Stimulated activated CD4-positive, alpha-beta T cell treated with anti-CD3 and anti-CD28 coated beads, Interleukin-4, amount 100 ng/mL, for 24 hours (primary cell): ENCODE measurements at regions not wholly inside any gene's neighbourhood (a gene's known extent, or its start where the extent isn't known, plus 50 kb on each side); places are given as distances from the start of the nearest gene placed in this dataset.
"Not testable (repeated sequence)": the region's sequence is repeated elsewhere in the genome, so short reads cannot be mapped to it uniquely, and the experiment has no call there.

ENCODE experiments used
- DNase-seq: peaks from one replicate; pipeline ENCODE4 v3.0.0-alpha.2; 2020

GRCh38 chr16:29294400-29294933 is 112.0 kb downstream of the NPIPB11 start:
- DNase-seq: not testable (repeated sequence)

GRCh38 chr16:29293545-29293944 is 113.0 kb downstream of the NPIPB11 start:
- not testable (repeated sequence) for DNase-seq

- DNase-seq: not testable (repeated sequence)
These were observed 113.5 kb downstream of the NPIPB11 start for GRCh38 chr16:29292952-29293471.

- not testable (repeated sequence) for DNase-seq
These were observed 114.9 kb downstream of the NPIPB11 start for GRCh38 chr16:29291329-29292271.

- peak; percentile 57 for DNase-seq
These were observed 115.8 kb downstream of the NPIPB11 start for GRCh38 chr16:29290631-29291247.

GRCh38 chr16:29289516-29290239 is 116.8 kb downstream of the NPIPB11 start:
- not testable (repeated sequence) for DNase-seq

GRCh38 chr16:29288711-29289474 is 117.6 kb downstream of the NPIPB11 start:
- not testable (repeated sequence) for DNase-seq

- DNase-seq: not testable (repeated sequence)
These were observed 118.5 kb downstream of the NPIPB11 start for GRCh38 chr16:29287871-29288535.

- not testable (repeated sequence) for DNase-seq
These were observed 119.3 kb downstream of the NPIPB11 start for GRCh38 chr16:29287246-29287645.

GRCh38 chr16:29286796-29287195 is 119.7 kb downstream of the NPIPB11 start:
- DNase-seq: not testable (repeated sequence)

GRCh38 chr16:29286161-29286560 is 120.3 kb downstream of the NPIPB11 start:
- not testable (repeated sequence) for DNase-seq

- not testable (repeated sequence) for DNase-seq
These were observed 121.2 kb downstream of the NPIPB11 start for GRCh38 chr16:29285151-29285885.

GRCh38 chr16:29284723-29285122 is 121.8 kb downstream of the NPIPB11 start:
- DNase-seq: not testable (repeated sequence)

GRCh38 chr16:29284159-29284558 is 122.4 kb downstream of the NPIPB11 start:
- not testable (repeated sequence) for DNase-seq

GRCh38 chr16:29278097-29278871 is 128.2 kb downstream of the NPIPB11 start:
- not testable (repeated sequence) for DNase-seq

GRCh38 chr16:29276446-29276845 is 130.1 kb downstream of the NPIPB11 start:
- DNase-seq: not testable (repeated sequence)

- not testable (repeated sequence) for DNase-seq
These were observed 132.2 kb downstream of the NPIPB11 start for GRCh38 chr16:29274055-29275035.
